Stimulated activated naive B cell treated with anti-CD40 and anti-IgM and Interleukin-4, amounts not matched to agents 10 μg/mL and 1 μg/mL and 100 μg/mL, for 72 hours (primary cell): ENCODE measurements at regions not wholly inside any gene's neighbourhood (a gene's known extent, or its start where the extent isn't known, plus 50 kb on each side); places are given as distances from the start of the nearest gene placed in this dataset.
"Not testable (repeated sequence)": the region's sequence is repeated elsewhere in the genome, so short reads cannot be mapped to it uniquely, and the experiment has no call there.

ENCODE experiments used
- ATAC-seq, 2 donors: fragments of 150-1000 bp; cut with Tn5 transposase; replicated peaks; 2 replicates each; pipeline ENCODE4 v1.10.0; 2021; ENCODE audit warnings: moderate library complexity in 1 of 2
- DNase-seq: peaks from one replicate; pipeline ENCODE4 v3.0.0; 2021
- H3K27ac Mint-ChIP-seq: one replicate; pipeline ENCODE4 v1.8.0; 2022; ENCODE audit warnings: mild to moderate bottlenecking, mixed read lengths
- H3K27me3 Mint-ChIP-seq, 2 donors: one replicate each; pipeline ENCODE4 v1.8.0; 2022; ENCODE audit warnings: mixed read lengths in 2 of 2
- H3K36me3 Mint-ChIP-seq, 2 donors: one replicate each; pipeline ENCODE4 v1.8.0; 2022; ENCODE audit warnings: mixed read lengths in 2 of 2, mild to moderate bottlenecking in 1 of 2
- H3K4me1 Mint-ChIP-seq, 2 donors: one replicate each; pipeline ENCODE4 v1.8.0; 2022; ENCODE audit warnings: mixed read lengths in 2 of 2, mild to moderate bottlenecking in 1 of 2
- H3K4me3 Mint-ChIP-seq, 2 donors: one replicate each; pipeline ENCODE4 v1.8.0; 2022; ENCODE audit warnings: mild to moderate bottlenecking in 2 of 2, mixed read lengths in 2 of 2, moderate library complexity in 1 of 2
- H3K9me3 Mint-ChIP-seq, 2 donors: one replicate each; pipeline ENCODE4 v1.8.0; 2022; ENCODE audit warnings: mixed read lengths in 2 of 2, mild to moderate bottlenecking in 1 of 2

DNA sequence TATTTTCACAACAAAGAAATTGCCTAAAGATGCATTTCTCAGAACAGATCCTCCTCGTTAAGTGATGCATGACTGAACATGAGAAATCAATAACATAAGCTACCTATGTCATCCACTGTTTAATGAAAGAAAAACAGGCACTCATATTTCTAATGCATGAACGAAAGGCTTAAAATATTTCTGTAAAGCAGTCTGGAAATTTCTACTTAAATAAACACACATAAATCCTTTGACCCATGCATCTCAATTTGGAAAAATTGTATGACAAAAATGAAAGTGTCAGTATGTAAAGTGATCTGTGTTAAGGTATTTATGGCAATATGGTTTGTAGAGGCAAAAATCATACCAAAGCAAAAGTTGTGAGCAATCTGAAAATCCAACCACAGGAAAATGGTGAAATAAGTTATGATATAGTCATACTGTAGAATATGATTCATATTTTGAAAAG lies 399.2 kb upstream of the GRAMD2B start:
- peaks cover 14 to 22% of the 10 kb centered on the region in 2 donors for H3K9me3 Mint-ChIP-seq
- H3K27ac Mint-ChIP-seq, result no peak overlapping the region
- peaks cover 0 to 8% of the 10 kb centered on the region in 2 donors for H3K27me3 Mint-ChIP-seq
- ATAC-seq (no peak), DNase-seq (no peak)
- no peaks in the 10 kb centered on the region for H3K36me3 Mint-ChIP-seq
- H3K4me1 Mint-ChIP-seq, result no peaks in the 10 kb centered on the region
- no peak overlapping the region for H3K4me3 Mint-ChIP-seq

DNA sequence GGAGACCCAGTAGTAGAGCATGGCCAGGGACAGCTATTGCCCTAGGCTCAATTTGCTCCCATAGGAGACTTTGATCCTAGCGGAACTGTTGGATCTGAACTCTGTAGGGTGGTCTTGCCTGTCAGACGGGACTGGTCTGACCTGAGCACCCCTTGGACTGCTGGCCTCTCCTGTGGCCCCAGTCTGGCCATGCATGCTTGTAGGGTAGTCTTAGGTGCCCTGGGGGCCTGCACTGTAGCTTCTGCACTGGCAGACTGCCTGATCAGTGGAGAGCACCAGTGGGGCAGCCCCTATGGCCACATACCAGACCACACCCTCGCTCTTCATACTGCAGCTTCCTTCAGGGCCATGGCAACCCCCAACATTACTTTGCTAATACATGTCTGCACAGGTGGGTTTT lies 396.1 kb upstream of the GRAMD2B start:
- ATAC-seq, result no peak
- no peak overlapping the region for H3K4me3 Mint-ChIP-seq
- peaks cover 23 to 33% of the 10 kb centered on the region in 2 donors for H3K9me3 Mint-ChIP-seq
- H3K27ac Mint-ChIP-seq, result no peak overlapping the region
- H3K27me3 Mint-ChIP-seq, result peaks cover 0 to 5% of the 10 kb centered on the region in 2 donors
- no peaks in the 10 kb centered on the region for H3K4me1 Mint-ChIP-seq
- no peaks in the 10 kb centered on the region for H3K36me3 Mint-ChIP-seq
- no peak for DNase-seq

DNA sequence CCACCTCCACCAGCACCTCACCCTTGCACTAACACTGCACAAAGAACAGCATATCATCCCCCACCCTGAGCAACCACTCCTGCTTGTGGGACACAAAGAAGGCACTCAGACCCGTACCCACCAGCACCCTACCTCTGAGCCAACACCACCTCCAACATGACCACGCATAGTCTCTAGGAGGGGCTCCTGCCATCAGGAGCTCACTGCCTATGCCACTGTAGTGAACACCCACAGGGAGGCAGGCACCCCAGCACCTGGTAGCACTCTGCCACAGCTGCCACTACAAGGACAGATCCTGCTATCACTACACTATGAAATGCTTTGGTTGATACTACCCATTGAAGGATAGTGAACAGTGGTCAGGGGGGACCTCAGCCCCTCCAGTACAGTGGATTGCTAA lies 395.6 kb upstream of the GRAMD2B start:
- Mint-ChIP-seq H3K27me3 (peaks cover 0 to under 1% of the 10 kb centered on the region in 2 donors), H3K36me3 (no peaks in the 10 kb centered on the region), H3K9me3 (peaks cover 21 to 33% of the 10 kb centered on the region in 2 donors), H3K27ac (no peak overlapping the region), H3K4me1 (no peaks in the 10 kb centered on the region), H3K4me3 (no peak overlapping the region)
- ATAC-seq (no peak), DNase-seq (no peak)

- Mint-ChIP-seq H3K4me3 (no peak overlapping the region), H3K4me1 (no peaks in the 10 kb centered on the region), H3K27me3 (no peaks in the 10 kb centered on the region), H3K27ac (no peak overlapping the region), H3K9me3 (peaks cover 21 to 33% of the 10 kb centered on the region in 2 donors), H3K36me3 (no peaks in the 10 kb centered on the region)
- no peak for ATAC-seq
- no peak for DNase-seq
Measured at GRCh38 chr5:126028336-126028735, 394.9 kb upstream of the GRAMD2B start.

DNA sequence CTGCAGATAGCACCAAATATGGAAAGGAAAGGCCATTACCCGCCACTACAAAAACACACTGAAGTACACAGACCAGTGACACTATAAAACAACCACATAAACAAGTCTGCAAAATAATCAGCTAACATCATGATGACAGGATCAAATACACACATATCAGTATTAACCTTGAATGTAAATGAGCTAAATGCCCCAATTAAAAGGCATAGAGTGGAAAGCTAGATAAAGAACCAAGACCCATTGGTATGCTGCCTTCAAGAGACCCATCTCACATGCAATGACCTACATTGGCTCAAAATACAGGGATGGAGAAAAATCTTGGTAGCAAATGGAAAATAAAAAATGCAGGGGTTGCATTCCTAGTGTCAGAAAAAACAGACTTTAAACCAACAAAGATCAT lies 393.9 kb upstream of the GRAMD2B start:
- H3K4me3 Mint-ChIP-seq, H3K4me1 Mint-ChIP-seq, H3K27ac Mint-ChIP-seq, ATAC-seq, H3K27me3 Mint-ChIP-seq, DNase-seq, H3K36me3 Mint-ChIP-seq: not testable (repeated sequence)
- peaks cover 21 to 33% of the 10 kb centered on the region in 2 donors for H3K9me3 Mint-ChIP-seq

DNA sequence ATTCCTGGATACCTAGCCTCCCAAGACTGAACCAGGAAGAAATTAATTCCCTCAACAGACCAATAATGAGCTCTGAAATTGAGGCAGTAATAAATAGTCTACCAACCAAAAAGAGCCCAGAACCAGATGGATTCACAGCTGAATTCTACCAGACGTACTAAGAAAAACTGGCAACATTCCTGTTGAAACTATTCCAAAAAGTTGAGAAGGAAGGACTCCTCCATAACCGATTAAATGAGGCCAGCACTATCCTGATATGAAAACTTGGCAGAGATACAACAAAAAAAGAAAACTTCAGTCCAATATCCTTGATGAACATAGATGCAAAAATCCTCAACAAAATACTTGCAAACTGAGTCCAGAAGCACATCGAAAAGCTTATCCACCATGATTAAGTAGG lies 392.5 kb upstream of the GRAMD2B start:
- Mint-ChIP-seq H3K27ac (no peak overlapping the region), H3K4me3 (no peak overlapping the region), H3K27me3 (no peaks in the 10 kb centered on the region), H3K9me3 (peaks cover 21 to 33% of the 10 kb centered on the region in 2 donors), H3K4me1 (no peaks in the 10 kb centered on the region), H3K36me3 (no peaks in the 10 kb centered on the region)
- no peak for DNase-seq
- no peak for ATAC-seq

GRCh38 chr5:126031989-126032716 lies 391.1 kb upstream of the GRAMD2B start:
- Mint-ChIP-seq H3K36me3 (no peaks in the 10 kb centered on the region), H3K4me3 (no peak overlapping the region), H3K9me3 (peaks cover 21 to 25% of the 10 kb centered on the region in 2 donors), H3K27me3 (no peaks in the 10 kb centered on the region), H3K4me1 (no peaks in the 10 kb centered on the region), H3K27ac (no peak overlapping the region)
- ATAC-seq, result no peak
- DNase-seq, result no peak

- Mint-ChIP-seq H3K27me3 (no peaks in the 10 kb centered on the region), H3K36me3 (no peaks in the 10 kb centered on the region), H3K27ac (no peak overlapping the region), H3K9me3 (no peaks in the 10 kb centered on the region), H3K4me3 (no peak overlapping the region), H3K4me1 (no peaks in the 10 kb centered on the region)
- ATAC-seq, result no peak
- DNase-seq, result no peak
Measured at GRCh38 chr5:126043688-126044087, 379.5 kb upstream of the GRAMD2B start.

DNA sequence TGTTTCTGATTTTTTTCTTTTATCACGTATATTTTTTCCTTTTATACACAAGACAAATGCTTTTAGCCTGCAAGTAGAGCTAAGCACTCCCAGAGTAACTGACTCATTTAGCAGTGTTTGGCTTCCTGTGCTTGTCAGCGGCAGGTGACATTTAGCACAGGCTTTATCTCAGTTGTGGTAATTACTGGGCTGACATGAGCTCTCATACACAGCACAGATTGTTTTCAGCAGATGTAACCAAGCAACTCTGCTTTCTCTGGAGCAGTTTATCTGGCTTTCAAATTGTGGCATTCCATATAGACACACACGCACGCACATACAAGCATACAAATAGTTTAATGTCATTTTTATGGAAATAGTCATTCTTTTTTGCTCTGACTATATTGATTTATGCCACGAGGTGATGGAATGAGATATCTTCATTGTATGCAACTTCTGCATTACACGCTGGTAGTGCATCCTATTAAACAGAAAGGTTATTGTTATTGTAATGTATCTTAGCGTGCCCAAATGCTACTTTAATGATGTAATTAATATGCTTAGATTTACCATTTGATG lies 379.0 kb upstream of the GRAMD2B start:
- Mint-ChIP-seq H3K36me3 (no peaks in the 10 kb centered on the region), H3K9me3 (no peaks in the 10 kb centered on the region), H3K4me3 (no peak overlapping the region), H3K4me1 (no peaks in the 10 kb centered on the region), H3K27ac (no peak overlapping the region), H3K27me3 (no peaks in the 10 kb centered on the region)
- DNase-seq (no peak), ATAC-seq (no peak)

- H3K9me3 Mint-ChIP-seq, result peaks cover 2 to 3% of the 10 kb centered on the region in 2 donors
- H3K27me3 Mint-ChIP-seq, result no peaks in the 10 kb centered on the region
- no peak overlapping the region for H3K4me3 Mint-ChIP-seq
- ATAC-seq (no peak), DNase-seq (no peak)
- no peak overlapping the region for H3K27ac Mint-ChIP-seq
- H3K4me1 Mint-ChIP-seq, result no peaks in the 10 kb centered on the region
- H3K36me3 Mint-ChIP-seq, result no peaks in the 10 kb centered on the region
Measured at GRCh38 chr5:126044931-126045565, 378.2 kb upstream of the GRAMD2B start.

DNA sequence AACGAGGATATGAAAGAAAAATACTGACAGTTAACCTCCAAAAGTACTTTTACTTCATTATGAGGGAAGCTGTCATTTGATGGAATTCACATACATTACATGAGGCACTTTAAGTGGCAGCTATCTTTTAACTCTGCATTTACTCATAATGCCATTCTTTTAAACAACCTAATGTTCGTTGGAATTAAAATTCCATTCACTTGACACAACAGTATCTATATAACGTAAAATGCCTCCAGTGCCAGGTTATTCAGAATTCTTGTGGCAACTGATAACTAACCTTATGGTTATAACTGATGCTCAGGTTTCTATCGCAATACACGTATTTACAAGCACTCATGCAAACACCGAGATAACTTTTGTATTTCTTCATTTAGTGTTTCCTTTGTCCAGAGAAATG lies 376.9 kb upstream of the GRAMD2B start:
- peaks cover 2 to 3% of the 10 kb centered on the region in 2 donors for H3K9me3 Mint-ChIP-seq
- no peaks in the 10 kb centered on the region for H3K36me3 Mint-ChIP-seq
- no peaks in the 10 kb centered on the region for H3K4me1 Mint-ChIP-seq
- ATAC-seq, result no peak
- H3K27me3 Mint-ChIP-seq, result no peaks in the 10 kb centered on the region
- no peak overlapping the region for H3K4me3 Mint-ChIP-seq
- DNase-seq, result no peak
- H3K27ac Mint-ChIP-seq, result no peak overlapping the region

DNA sequence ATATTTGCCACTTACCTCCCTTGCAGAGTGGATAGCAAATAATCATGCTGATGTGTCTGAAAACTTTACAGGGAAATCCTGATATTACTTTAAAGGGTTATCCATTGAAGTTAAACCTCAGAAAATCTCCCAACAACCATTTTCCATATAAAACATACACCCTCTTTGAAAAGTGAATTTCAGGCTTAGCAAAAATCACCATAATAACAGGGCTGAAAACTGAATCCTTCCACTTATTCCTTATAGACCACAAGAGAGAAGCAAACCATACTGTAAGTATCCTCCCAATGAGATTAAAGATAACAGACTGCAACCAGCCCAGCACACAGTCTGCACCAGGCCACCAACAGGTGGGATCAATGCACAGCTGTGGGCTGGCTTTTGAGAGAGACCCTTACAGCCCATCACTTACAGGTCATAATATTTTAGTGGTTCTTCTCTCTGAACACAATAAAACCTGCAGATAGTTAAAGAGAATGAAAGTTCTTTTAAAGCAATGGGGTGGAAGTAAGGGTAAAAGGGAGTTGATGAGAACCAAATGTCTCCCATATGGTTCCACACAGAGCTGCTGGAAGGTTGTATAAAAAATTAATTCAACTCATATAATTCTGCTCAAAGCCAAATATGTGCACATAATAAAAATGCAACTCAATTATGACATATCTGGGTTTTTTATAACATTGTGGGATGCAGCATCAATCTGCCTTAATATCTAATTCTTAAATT lies 376.2 kb upstream of the GRAMD2B start:
- H3K36me3 Mint-ChIP-seq, result no peaks in the 10 kb centered on the region
- ATAC-seq, result no peak
- H3K4me3 Mint-ChIP-seq, result no peak overlapping the region
- no peaks in the 10 kb centered on the region for H3K27me3 Mint-ChIP-seq
- no peak overlapping the region for H3K27ac Mint-ChIP-seq
- no peaks in the 10 kb centered on the region for H3K4me1 Mint-ChIP-seq
- DNase-seq, result no peak
- H3K9me3 Mint-ChIP-seq, result peaks cover 2 to 3% of the 10 kb centered on the region in 2 donors

- Mint-ChIP-seq H3K36me3 (no peaks in the 10 kb centered on the region), H3K4me1 (no peaks in the 10 kb centered on the region), H3K27ac (no peak overlapping the region), H3K27me3 (no peaks in the 10 kb centered on the region), H3K9me3 (peaks cover 2 to 3% of the 10 kb centered on the region in 2 donors), H3K4me3 (no peak overlapping the region)
- no peak for ATAC-seq
- no peak for DNase-seq
Measured at GRCh38 chr5:126052120-126052519, 371.1 kb upstream of the GRAMD2B start.

DNA sequence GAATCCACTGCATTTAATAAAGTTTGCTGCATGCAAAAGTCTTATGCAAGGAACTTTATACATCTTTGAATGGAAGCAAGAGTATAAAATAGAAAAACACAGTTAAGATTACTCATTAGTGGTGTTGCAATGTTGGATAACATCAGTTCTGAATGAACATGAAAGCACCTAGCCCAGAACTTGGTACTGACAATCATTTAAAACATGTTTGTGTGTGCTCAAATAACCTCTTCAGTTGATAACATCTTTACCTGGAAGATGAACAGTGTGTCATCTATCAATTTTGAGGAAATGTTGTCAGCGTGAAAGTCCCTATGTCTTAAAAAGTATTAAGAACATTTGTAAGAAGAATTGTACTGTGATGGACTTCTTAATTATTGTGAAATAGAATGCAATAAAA lies 370.4 kb upstream of the GRAMD2B start:
- Mint-ChIP-seq H3K36me3 (no peaks in the 10 kb centered on the region), H3K27ac (no peak overlapping the region), H3K4me1 (no peaks in the 10 kb centered on the region), H3K9me3 (peaks cover 2 to 3% of the 10 kb centered on the region in 2 donors), H3K27me3 (no peaks in the 10 kb centered on the region), H3K4me3 (no peak overlapping the region)
- ATAC-seq (no peak), DNase-seq (no peak)
